GM18867 (cell line): ENCODE measurements at regions not wholly inside any gene's neighbourhood (a gene's known extent, or its start where the extent isn't known, plus 50 kb on each side); places are given as distances from the start of the nearest gene placed in this dataset.

Experiments
- ATAC-seq: cut with Tn5 transposase; IDR thresholded peaks from one replicate; pipeline ENCODE4 v1.9.1; 2021; ENCODE audit warnings: mild to moderate bottlenecking, moderate library complexity; ENCODE audit not compliant: unreplicated experiment

GRCh38 chr2:194253528-194254259 lies 1403.3 kb upstream of the SLC39A10 start:
- ATAC-seq = no peak

- ATAC-seq = no peak
Measured at GRCh38 chr2:194252127-194252526, 1404.9 kb upstream of the SLC39A10 start.

GRCh38 chr2:194232600-194232999 lies 1424.4 kb upstream of the SLC39A10 start:
- ATAC-seq = no peak

DNA sequence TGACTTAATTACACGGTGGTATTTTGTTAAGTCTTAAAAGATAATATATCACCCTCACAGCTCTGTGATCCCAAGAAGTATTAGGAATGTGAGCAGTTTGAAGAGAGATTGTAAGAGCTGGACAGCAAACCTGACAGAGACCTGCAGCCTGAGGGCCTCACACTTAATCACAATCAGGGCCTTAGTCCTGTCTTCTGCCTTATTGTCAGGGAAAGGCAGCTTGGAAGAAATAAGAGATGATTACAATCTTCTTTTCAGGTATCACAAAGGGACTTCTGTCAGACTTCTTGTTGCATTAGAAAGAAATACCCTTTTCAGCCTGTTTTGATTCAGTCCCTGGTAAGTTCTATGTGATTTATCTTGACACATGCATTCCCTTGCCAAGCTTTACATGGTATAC lies 1433.8 kb upstream of the SLC39A10 start:
- ATAC-seq = no peak

- ATAC-seq = no peak
Measured at GRCh38 chr2:194214192-194214591, 1442.8 kb upstream of the SLC39A10 start.

- ATAC-seq = no peak
Measured at GRCh38 chr2:194205568-194206227, 1451.3 kb upstream of the SLC39A10 start.

DNA sequence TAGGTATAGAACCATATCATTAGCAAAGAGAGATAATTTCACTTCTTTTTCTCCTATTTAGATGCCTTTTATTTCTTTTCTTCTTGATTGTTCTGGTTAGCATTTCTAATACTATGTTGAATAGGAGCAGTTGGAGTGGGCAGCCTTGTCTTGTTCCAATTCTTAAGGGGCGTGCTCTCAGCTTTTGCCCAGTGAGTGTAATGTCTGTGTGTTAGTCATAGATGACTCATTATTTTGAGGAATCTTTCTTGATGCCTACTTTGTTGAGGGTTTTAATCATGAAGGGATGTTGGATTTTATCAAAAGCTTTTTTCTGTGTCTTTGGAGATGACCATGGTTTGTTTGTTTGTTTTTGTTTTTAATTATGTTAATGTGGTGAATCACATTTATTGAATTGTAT lies 1453.1 kb upstream of the SLC39A10 start:
- ATAC-seq = no peak

DNA sequence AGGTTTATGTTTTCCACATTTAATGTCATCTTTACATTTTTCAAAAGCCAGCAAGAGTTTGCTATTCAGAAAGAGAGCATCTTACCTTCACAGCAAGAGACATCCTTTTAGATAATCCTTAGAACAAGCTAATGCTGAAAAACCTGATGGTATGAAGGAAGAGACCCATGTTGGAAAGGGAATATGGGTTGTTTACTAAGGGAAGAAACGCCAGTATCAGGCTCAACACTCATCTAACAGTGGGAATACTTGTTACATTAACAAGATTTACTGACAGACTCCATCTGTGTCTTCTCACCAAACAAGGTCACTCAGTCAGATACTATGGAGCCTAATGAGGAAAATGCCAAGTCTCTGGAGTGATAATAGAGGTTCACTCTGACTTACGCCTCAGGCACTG lies 1474.1 kb upstream of the SLC39A10 start:
- ATAC-seq = no peak

DNA sequence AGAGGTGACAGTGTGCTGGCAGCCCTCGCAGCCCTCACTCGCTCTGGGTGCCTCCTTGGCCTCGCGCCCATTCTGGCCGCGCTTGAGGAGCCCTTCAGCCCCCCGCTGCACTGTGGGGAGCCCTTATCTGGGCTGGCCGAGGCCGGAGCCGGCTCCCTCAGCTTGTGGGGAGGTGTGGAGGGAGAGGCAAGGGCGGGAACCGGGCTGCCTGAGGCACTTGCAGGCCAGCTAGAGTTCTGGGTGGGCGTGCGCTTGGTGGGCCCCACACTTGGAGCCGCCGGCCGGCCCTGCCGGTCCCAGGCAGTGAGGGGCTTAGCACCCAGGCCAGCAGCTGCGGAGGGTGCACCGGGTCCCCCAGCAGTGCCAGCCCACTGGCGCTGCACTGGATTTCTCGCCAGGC lies 1480.9 kb upstream of the SLC39A10 start:
- ATAC-seq = no peak

- peak; percentile 87 for ATAC-seq
Measured at GRCh38 chr2:194166818-194167217, 1490.2 kb upstream of the SLC39A10 start.

GRCh38 chr2:194155431-194155830 lies 1501.6 kb upstream of the SLC39A10 start:
- ATAC-seq = no peak

DNA sequence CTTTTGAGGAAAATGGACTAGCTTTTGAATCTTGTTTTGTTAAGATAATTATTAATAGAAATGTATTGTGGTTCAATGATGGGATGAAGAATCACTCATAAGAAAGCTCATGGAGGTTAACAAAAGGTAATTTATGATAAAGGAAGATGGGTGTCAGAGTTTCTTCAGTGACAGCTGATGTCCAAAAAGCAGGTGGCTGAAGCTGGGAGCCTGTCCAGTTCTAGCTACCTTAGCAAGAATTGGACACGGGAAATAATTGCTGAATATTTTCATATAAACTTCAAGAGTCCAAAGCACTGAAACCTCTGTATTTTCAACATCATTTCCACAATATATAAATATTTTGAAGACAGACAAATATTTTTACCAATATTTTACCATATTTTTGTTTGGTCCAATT lies 1505.8 kb upstream of the SLC39A10 start:
- no peak for ATAC-seq

- ATAC-seq = no peak
Measured at GRCh38 chr2:194135463-194135862, 1521.6 kb upstream of the SLC39A10 start.

- no peak for ATAC-seq
Measured at GRCh38 chr2:194128810-194129209, 1528.2 kb upstream of the SLC39A10 start.

DNA sequence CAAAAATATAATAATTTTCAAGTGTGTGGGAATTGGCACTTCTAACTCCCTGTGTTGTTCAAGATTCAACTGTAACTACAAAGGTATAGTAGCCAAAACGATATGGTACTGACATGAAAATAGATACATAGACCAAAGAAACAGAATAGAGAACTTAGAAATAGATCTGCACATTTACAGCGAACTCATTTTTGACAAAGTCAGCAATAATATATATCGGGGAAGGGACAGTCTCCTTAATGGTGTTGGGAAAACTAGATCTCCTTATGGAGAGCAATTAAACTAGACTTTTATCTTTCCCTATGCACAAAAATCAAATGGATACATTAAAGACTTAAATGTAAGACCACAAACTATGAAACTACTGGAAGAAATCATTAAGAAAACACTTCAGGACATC lies 1530.6 kb upstream of the SLC39A10 start:
- no peak for ATAC-seq

DNA sequence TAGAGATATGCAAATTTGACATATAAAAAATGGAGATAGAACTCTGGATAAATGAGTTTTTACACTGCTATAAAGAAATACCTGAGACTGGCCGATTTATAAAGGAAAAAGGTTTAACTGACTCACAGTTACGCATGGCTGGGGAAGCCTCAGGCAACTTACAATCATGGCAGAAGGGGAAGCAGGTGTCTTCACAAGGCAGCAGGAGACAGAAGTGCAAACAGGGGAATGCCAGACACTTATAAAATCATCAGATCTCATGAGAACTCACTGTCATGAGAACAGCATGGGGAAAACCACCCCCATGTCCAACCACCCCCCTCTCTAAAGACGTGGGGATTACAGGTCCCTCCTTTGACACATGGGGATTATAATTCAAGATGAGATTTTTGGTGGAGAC lies 1540.2 kb upstream of the SLC39A10 start:
- ATAC-seq = no peak

GRCh38 chr2:194105358-194105757 lies 1551.7 kb upstream of the SLC39A10 start:
- ATAC-seq = peak; percentile 38

DNA sequence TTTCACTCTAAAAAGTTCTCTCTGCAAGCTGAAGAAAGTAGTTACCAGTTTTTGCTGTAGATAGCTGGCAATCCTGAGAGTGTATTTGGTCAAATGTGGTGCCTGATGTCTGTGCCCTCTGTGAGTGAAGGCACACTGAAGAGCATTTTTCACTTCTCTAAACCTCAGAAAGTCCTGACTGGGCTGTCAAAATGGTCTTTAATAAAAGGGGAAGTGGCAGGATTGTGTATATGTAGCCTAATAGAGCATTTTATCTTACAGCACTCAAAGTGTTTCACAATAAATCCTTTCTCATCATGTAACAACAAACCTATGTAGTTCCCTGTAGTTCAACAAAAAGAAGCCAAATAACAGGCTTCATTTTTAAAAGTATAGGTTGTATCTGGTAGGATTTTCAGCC lies 1552.3 kb upstream of the SLC39A10 start:
- peak; percentile 97 for ATAC-seq

DNA sequence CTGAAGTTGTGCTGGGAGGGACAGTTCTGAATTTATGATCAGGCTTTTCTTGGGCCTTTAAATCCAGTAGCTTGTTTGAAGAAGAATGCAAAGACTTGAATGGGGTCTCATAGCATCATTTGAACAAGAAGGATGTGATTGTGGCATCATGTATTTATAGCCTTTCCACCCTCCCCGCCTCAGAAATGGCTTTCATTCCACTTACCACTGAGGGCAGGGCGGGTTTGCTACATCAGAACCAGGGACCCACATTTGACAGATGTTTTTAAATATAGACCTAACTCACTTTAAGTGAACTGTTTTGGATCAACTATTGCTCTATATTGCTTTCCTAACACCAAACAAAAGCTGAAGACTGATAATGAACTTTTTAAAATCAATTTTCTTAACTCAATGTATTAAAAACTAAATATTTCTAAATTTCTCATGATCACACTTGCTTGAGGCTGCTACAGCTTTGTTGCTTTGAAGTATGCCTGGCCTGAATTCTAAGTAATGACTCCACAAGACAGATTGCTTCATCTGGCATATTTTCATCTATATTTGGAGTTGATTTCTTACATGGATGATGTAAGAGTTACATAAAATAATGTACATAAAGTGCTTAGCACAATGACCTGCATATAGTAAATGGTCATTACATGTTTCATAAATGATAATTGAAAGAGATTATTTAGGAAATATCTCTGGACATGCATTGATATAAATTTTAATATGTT lies 1552.9 kb upstream of the SLC39A10 start:
- peak; percentile 20 for ATAC-seq

DNA sequence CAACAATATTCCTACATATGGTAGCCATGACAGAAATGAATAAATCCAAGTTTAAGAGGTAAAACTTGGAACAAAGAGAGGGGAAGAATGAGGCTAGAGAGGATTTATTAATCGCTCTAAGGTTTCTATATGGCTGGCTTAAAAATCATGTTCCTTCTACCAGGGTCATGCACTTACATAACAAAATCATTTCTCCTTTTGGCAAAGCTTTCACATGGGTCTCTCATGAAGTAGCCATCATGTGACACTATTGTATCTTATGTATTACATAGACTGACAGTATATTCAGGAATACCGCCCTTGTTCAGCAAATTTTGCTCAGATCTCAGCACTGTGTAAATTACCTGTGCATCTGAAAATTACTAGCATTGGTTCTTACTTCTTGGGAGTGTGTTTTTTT lies 1554.5 kb upstream of the SLC39A10 start:
- no peak for ATAC-seq

DNA sequence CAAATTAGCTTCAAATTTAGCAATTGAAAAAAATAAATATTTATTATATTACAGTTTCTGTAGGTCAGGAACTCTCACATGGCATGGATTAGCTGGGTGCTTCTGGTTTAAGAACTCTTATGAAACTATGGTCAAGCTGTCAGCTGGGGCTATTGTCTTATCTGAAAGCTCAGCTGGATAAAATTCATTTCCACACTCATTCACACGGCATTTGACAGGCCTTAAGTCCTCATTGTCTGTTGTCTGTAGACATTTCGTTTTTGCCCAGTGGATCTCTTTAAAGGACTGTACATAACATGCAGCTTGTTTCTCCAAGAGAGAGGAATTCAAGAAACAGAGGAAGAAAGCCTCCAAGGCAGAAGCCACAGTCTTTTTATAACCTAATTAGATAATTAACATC lies 1556.8 kb upstream of the SLC39A10 start:
- ATAC-seq = no peak

DNA sequence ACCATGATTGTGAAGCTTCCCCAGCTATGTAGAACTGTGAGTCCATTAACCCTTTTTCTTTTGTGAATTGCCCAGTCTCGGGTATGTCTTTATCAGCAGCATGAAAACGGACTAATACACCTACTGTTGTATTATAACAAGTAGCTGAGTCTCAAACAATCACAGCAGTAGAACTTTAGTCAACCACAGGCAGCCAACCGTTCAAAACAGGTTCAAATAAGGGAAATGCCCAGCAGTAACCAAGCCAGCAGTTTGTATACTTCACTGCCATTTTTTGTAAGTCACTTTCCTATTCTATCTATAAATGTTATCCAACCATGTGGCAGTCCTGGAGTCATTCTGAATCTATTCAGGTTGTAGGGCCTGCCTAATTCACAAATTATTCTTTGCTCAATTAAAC lies 1560.6 kb upstream of the SLC39A10 start:
- ATAC-seq = no peak
